HG03095 (cell line): ENCODE measurements at regions not wholly inside any gene's neighbourhood (a gene's known extent, or its start where the extent isn't known, plus 50 kb on each side); places are given as distances from the start of the nearest gene placed in this dataset.
"Not testable (repeated sequence)": the region's sequence is repeated elsewhere in the genome, so short reads cannot be mapped to it uniquely, and the experiment has no call there.

Source experiments
- ATAC-seq: cut with Tn5 transposase; IDR thresholded peaks from one replicate; pipeline ENCODE4 v1.9.1; 2021; ENCODE audit warnings: moderate library complexity; ENCODE audit not compliant: unreplicated experiment

GRCh38 chr4:95898226-95898625 lies 58.3 kb downstream of the PDHA2 start:
- no peak for ATAC-seq

- no peak for ATAC-seq
Observed at GRCh38 chr4:95909211-95909610, 69.3 kb downstream of the PDHA2 start.

- ATAC-seq, result no peak
Observed at GRCh38 chr4:95910749-95911148, 70.9 kb downstream of the PDHA2 start.

- ATAC-seq, result no peak
Observed at GRCh38 chr4:95921470-95921869, 81.6 kb downstream of the PDHA2 start.

GRCh38 chr4:95929448-95930064 lies 89.7 kb downstream of the PDHA2 start:
- ATAC-seq, result no peak

GRCh38 chr4:95939141-95939540 lies 99.2 kb downstream of the PDHA2 start:
- no peak for ATAC-seq

GRCh38 chr4:95949136-95949765 lies 109.4 kb downstream of the PDHA2 start:
- ATAC-seq, result no peak

- ATAC-seq, result no peak
Observed at GRCh38 chr4:95949808-95950207, 109.9 kb downstream of the PDHA2 start.

- not testable (repeated sequence) for ATAC-seq
Observed at GRCh38 chr4:95952538-95952937, 112.6 kb downstream of the PDHA2 start.

GRCh38 chr4:95956094-95956493 lies 116.2 kb downstream of the PDHA2 start:
- ATAC-seq, result no peak

- no peak for ATAC-seq
Observed at GRCh38 chr4:95957054-95957453, 117.2 kb downstream of the PDHA2 start.

GRCh38 chr4:95957759-95958158 lies 117.9 kb downstream of the PDHA2 start:
- ATAC-seq, result no peak

- ATAC-seq, result no peak
Observed at GRCh38 chr4:95959182-95959581, 119.3 kb downstream of the PDHA2 start.

GRCh38 chr4:95959633-95960032 lies 119.7 kb downstream of the PDHA2 start:
- no peak for ATAC-seq

GRCh38 chr4:95963456-95963855 lies 123.6 kb downstream of the PDHA2 start:
- ATAC-seq, result no peak

GRCh38 chr4:95979961-95980876 lies 140.3 kb downstream of the PDHA2 start:
- no peak for ATAC-seq

GRCh38 chr4:95980877-95981360 lies 141.0 kb downstream of the PDHA2 start:
- no peak for ATAC-seq

GRCh38 chr4:95981591-95981990 lies 141.7 kb downstream of the PDHA2 start:
- ATAC-seq, result no peak

GRCh38 chr4:95982516-95982915 lies 142.6 kb downstream of the PDHA2 start:
- no peak for ATAC-seq

GRCh38 chr4:95984081-95984480 lies 144.2 kb downstream of the PDHA2 start:
- no peak for ATAC-seq

- no peak for ATAC-seq
Observed at GRCh38 chr4:95985051-95985450, 145.2 kb downstream of the PDHA2 start.
